Heart left ventricle (tissue), 13 donors: ENCODE measurements at regions not wholly inside any gene's neighbourhood (a gene's known extent, or its start where the extent isn't known, plus 50 kb on each side); places are given as distances from the start of the nearest gene placed in this dataset.
"Not testable (repeated sequence)": the region's sequence is repeated elsewhere in the genome, so short reads cannot be mapped to it uniquely, and the experiment has no call there.

Experiments
- CTCF ChIP-seq, 12 donors: fragments of 200-600 bp; sonication (generic) in 4 of 12; IDR thresholded peaks; one replicate each; pipeline versions ENCODE4 v1.5.0 to v1.8.0; 2018 to 2022; ENCODE audit warnings: antibody characterized with exemption in 12 of 12, mild to moderate bottlenecking in 5 of 12
- POLR2A ChIP-seq, 2 donors: fragments of 450-650 bp; IDR thresholded peaks; one replicate each; pipeline ENCODE4 v1.6.1; 2017; ENCODE audit warnings: antibody characterized with exemption in 2 of 2, mild to moderate bottlenecking in 2 of 2, moderate library complexity in 2 of 2
- donor health status: ischemic (EF 13 %, LVEDD 7.1; RV severe dilation, severe dysfunction).
- donor health status: DM: no; HTN: yes; CAD: no.
- donor health status: DM: no; HTN: no; CAD: no.
- donor health status: ischemic (EF 25% LVEDD 6.9; RV normal size, moderate dysfunction).
- donor health status: ischemic (EF 25% LVEDD 5.7; RV mildly dilated, moderate dysfunction).
- donor health status: ischemic (EF 35%, LVEDD 5.7; RV mildly dilated, moderate dysfunction).
- donor health status: nonischemic (EF 11% LVEDD 7.7; RV severe dilation, severe dysfunction).
- donor health status: DM: yes; HTN: yes; CAD: no.
- donor health status: PGD.
- donor health status: ischemic (EF 29% LVEDD 5.4; RV normal size, mild dysfunction).
- donor health status: nonischemic (EF 23%, LVEDD 6.1; RV moderate dilation, normal function).

- not testable (repeated sequence) for TF ChIP-seq CTCF, POLR2A (IDR thresholded peaks at IDR 0.05)
These were observed 605.7 kb downstream of the EBF1 start for GRCh38 chr5:158494044-158494443.
